ENCODE measurements at regions not wholly inside any gene's neighbourhood (a gene's known extent, or its start where the extent isn't known, plus 50 kb on each side); places are given as distances from the start of the nearest gene placed in this dataset.

GRCh38 chr3:71901645-71902044 is 116.7 kb upstream of the PROK2 start:
- no TSS peak for BruUV-seq (replicated peaks)
- no peak for TF ChIP-seq EZH2 (IDR thresholded peaks at IDR 0.05; ENCODE audit: borderline replicate concordance, low read depth, low read length, severe bottlenecking)
- H3K27me3 ChIP-seq (ENCODE audit: control insufficient read depth in 2 of 2, insufficient read depth in 2 of 2, low read length in 2 of 2): no peaks in the 10 kb centered on the region
- H3K9me1 ChIP-seq (replicated peaks; ENCODE audit: control insufficient read depth, extremely low read depth, insufficient read depth, low read length): no peaks in the 10 kb centered on the region
- no peaks in the 10 kb centered on the region for H4K20me1 ChIP-seq (replicated peaks; ENCODE audit: control insufficient read depth, extremely low read depth, insufficient read depth, low read length)
- FAIRE-seq (no peak), DNase-seq (ENCODE audit: low read depth, low spot score) (no peak)
- H3K79me2 ChIP-seq (ENCODE audit: control insufficient read depth, insufficient read depth, low read length): no peaks in the 10 kb centered on the region
- H3K4me2 ChIP-seq (ENCODE audit: insufficient read depth, low read length): no peak overlapping the region
- no peak overlapping the region for H2AFZ ChIP-seq (ENCODE audit: low read depth, low read length)
- no peaks in the 10 kb centered on the region for H3K36me3 ChIP-seq (ENCODE audit: control insufficient read depth in 2 of 2, extremely low read depth in 1 of 2, insufficient read depth in 2 of 2, low read length in 2 of 2)
- no peaks in the 10 kb centered on the region for H3K4me1 ChIP-seq (ENCODE audit: control insufficient read depth, extremely low read depth, insufficient read depth, low read length)
- dilution Hi-C loops (cut with MboI; ENCODE audit: extremely low pct_ligation_motif_present, low sequenced_read_pairs): no loop called here
- no peaks in the 10 kb centered on the region for H3K9me3 ChIP-seq (replicated peaks; ENCODE audit: control insufficient read depth, insufficient read depth, low read length)
- ChIA-PET POLR2A (no interaction called here), CTCF (no interaction called here)
- intact Hi-C loops (cut with micrococcal nuclease): no loop called here
- H3K4me3 ChIP-seq (replicated peaks in 1 of 3; ENCODE audit: insufficient read depth in 1 of 3, low read depth in 1 of 3, low read length in 3 of 3): no peak overlapping the region
- H3K9ac ChIP-seq (replicated peaks; ENCODE audit: extremely low read depth, insufficient read depth, low read length): no peak overlapping the region
- no peak overlapping the region for H3K27ac ChIP-seq (ENCODE audit: insufficient read depth, low read depth, low read length)

DNA sequence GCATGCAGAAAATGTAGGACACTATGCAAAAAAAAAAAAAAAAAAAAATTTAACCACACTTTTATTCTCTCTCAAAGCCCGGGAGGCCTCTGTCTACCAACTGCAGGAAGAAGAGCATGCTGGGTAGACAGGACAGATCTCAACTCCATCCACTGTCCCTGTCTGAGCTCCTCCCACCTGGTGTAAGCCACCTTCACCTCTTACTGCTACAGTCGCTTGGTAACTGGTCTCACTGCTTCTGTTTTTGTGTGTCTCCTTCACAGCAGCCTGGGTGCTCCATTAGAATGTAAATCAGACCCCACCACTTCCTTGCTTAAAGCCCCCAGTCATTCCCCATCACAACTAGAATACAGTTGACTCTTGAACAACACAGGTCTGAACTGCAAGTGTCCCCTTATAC is 115.1 kb upstream of the PROK2 start:
- dilution Hi-C loops (cut with MboI; ENCODE audit: extremely low pct_ligation_motif_present, low sequenced_read_pairs): no loop called here
- Histone ChIP-seq H3K9me1 (replicated peaks; ENCODE audit: control insufficient read depth, extremely low read depth, insufficient read depth, low read length) (no peaks in the 10 kb centered on the region), H3K9ac (replicated peaks; ENCODE audit: extremely low read depth, insufficient read depth, low read length) (no peak overlapping the region), H3K4me1 (ENCODE audit: control insufficient read depth, extremely low read depth, insufficient read depth, low read length) (no peaks in the 10 kb centered on the region), H3K9me3 (replicated peaks; ENCODE audit: control insufficient read depth, insufficient read depth, low read length) (no peaks in the 10 kb centered on the region), H3K4me3 (replicated peaks in 1 of 3; ENCODE audit: insufficient read depth in 1 of 3, low read depth in 1 of 3, low read length in 3 of 3) (no peak overlapping the region), H4K20me1 (replicated peaks; ENCODE audit: control insufficient read depth, extremely low read depth, insufficient read depth, low read length) (no peaks in the 10 kb centered on the region), H3K36me3 (ENCODE audit: control insufficient read depth in 2 of 2, extremely low read depth in 1 of 2, insufficient read depth in 2 of 2, low read length in 2 of 2) (no peaks in the 10 kb centered on the region), H3K79me2 (ENCODE audit: control insufficient read depth, insufficient read depth, low read length) (no peaks in the 10 kb centered on the region), H3K4me2 (ENCODE audit: insufficient read depth, low read length) (no peak overlapping the region), H2AFZ (ENCODE audit: low read depth, low read length) (no peak overlapping the region), H3K27me3 (ENCODE audit: control insufficient read depth in 2 of 2, insufficient read depth in 2 of 2, low read length in 2 of 2) (no peaks in the 10 kb centered on the region), H3K27ac (ENCODE audit: insufficient read depth, low read depth, low read length) (no peak overlapping the region)
- ChIA-PET POLR2A (no interaction called here), CTCF (interaction anchor here (0.7 kb wide), 1 partner anchor 11 kb away, joined by 4 read pairs; no protein-coding TSS in a partner anchor)
- intact Hi-C loops (cut with micrococcal nuclease): no loop called here
- TF ChIP-seq, protein P1, sequence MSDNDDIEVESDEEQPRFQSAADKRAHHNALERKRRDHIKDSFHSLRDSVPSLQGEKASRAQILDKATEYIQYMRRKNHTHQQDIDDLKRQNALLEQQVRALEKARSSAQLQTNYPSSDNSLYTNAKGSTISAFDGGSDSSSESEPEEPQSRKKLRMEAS (IDR thresholded peaks at IDR 0.05; ENCODE audit: insufficient read depth, insufficient read length): no peak
- TF ChIP-seq CTCF (IDR thresholded peaks at IDR 0.05; ENCODE audit: extremely low read depth in 1 of 2, insufficient read depth in 1 of 2, low read depth in 1 of 2, low read length in 2 of 2): no peak
- no peak for TF ChIP-seq FOS (IDR thresholded peaks at IDR 0.05; ENCODE audit: borderline replicate concordance, insufficient read depth, low read length)
- TF ChIP-seq MYC (IDR thresholded peaks at IDR 0.05; ENCODE audit: low read depth, low read length): no peak
- no peak for TF ChIP-seq JUN (IDR thresholded peaks at IDR 0.05; ENCODE audit: borderline replicate concordance, insufficient read depth, insufficient read length, low read depth)
- TF ChIP-seq EZH2 (IDR thresholded peaks at IDR 0.05; ENCODE audit: borderline replicate concordance, low read depth, low read length, severe bottlenecking): no peak
- DNase-seq (ENCODE audit: low read depth, low spot score): no peak
- FAIRE-seq: no peak
- no TSS peak for BruUV-seq (replicated peaks)

Measured in endothelial cell of umbilical vein (primary cell).